Pancreas (tissue), 10 donors: ENCODE measurements at regions not wholly inside any gene's neighbourhood (a gene's known extent, or its start where the extent isn't known, plus 50 kb on each side); places are given as distances from the start of the nearest gene placed in this dataset.

Experiments used
- ATAC-seq, 4 donors: fragments of 200-7000 bp; cut with Tn5 transposase; one replicate each; pipeline versions ENCODE4 v1.8.0 to v1.9.1; 2020; ENCODE audit warnings: mild to moderate bottlenecking in 4 of 4, moderate library complexity in 4 of 4
- DNase-seq, 6 donors: peaks; one replicate each; pipeline ENCODE4 v3.0.0-alpha.2; 2020
- FAIRE-seq: peaks from 2 replicates; lab custom pipeline; 2012; peaks lifted over from hg19 to GRCh38; lab: Jason Lieb, UNC
- H3K27ac ChIP-seq, 4 donors: fragments of 200-600 bp; sonication (generic); 1 replicate in 3 of 4; 2 replicates in 1 of 4; pipeline versions ENCODE4 v1.5.0 to v1.8.0; 2020
- H3K27me3 ChIP-seq, 4 donors: fragments of 200-600 bp; one replicate each; pipeline ENCODE4 v1.8.0; 2021
- H3K36me3 ChIP-seq, 3 donors: fragments of 200-600 bp; sonication (generic) in 1 of 3; one replicate each; pipeline versions ENCODE4 v1.5.0 to v1.8.0; 2020 to 2021
- H3K4me1 ChIP-seq, 3 donors: fragments of 200-600 bp; one replicate each; pipeline ENCODE4 v1.8.0; 2021
- H3K4me3 ChIP-seq, 4 donors: fragments of 200-600 bp; sonication (generic) in 2 of 4; one replicate each; pipeline versions ENCODE4 v1.5.0 to v1.8.0; 2020 to 2021
- H3K9me3 ChIP-seq, 4 donors: fragments of 200-600 bp; one replicate each; pipeline ENCODE4 v1.8.0; 2021
- CTCF ChIP-seq, 4 donors: fragments of 200-600 bp; sonication (generic) in 3 of 4; IDR thresholded peaks; one replicate each; pipeline versions ENCODE4 v1.5.0 to v1.8.0; 2021; ENCODE audit warnings: antibody characterized with exemption in 4 of 4
- WGBS, 2 donors: extraction: QIAGEN DNeasy Blood & Tissue Kit; methylation state at CpG; one replicate each; pipeline ENCODE4 v1.1.7; 2013; 5-methylcytosine and 5-hydroxymethylcytosine counted together
- intact Hi-C, 3 donors: fragments of 100-400 bp; cut with DNase I; formaldehyde crosslinking; loops; one replicate each; pipeline versions ENCODE4 v1.11.1 to v1.14.2; 2022
- donor health status: healthy with polysubstance abuse.
- donor health status: DM: no; HTN: no; CAD: no; lungs with moderate emphysema.
- donor health status: DM: no; HTN: no; CAD: no.
- donor health status: control.
- donor health status: control.
- donor health status: Bipolar disorder and iron deficiency.
- donor health status: DM: yes; HTN: yes; CAD: no.
- donor health status: DM: no; HTN: no; CAD: no.
- donor health status: DM: no; HTN: no; CAD: no.
- donor health status: DM: yes; HTN: yes; CAD: no.

DNA sequence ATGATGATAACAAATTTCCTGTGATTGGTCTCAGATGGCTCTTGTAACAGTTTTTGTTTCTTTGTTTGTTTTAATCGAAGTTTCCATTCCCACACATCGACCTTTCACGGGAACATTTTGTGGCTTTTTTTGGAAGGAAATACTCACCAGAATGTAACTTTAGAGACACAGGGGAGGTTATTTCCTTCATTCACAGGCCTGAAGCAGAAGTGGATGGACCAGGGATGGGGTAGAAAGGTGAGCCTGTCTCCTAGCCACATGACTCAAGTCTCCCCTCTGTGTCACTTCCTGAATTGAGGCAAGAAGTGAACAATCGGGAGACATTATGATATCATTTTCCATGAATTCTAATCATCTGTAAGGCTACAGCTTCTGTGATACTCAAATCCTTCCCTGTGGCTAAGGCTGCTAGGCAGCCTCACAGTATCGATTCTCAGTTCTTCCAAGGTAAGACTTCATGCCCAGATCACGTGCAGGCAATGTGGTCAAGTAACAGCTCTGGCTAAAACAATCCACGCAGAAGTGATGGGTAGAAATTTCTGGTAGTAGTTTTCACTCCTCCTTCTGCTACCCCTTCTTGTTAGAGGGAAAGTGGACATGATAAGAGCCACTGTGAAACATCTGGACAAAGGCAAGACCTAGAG, 203.9 kb upstream of the NEBL start:
- H3K36me3 ChIP-seq: no peaks in the 10 kb centered on the region
- 51 to 64% methylated on average over 7 of the region's 7 CpGs for WGBS, 2 donors
- H3K9me3 ChIP-seq: no peaks in the 10 kb centered on the region
- peaks cover 0 to 6% (median 0%) of the 10 kb centered on the region in 3 donors for H3K4me1 ChIP-seq
- no peak overlapping the region for H3K27ac ChIP-seq
- no peak for TF ChIP-seq CTCF (IDR thresholded peaks at IDR 0.05)
- ATAC-seq: peak in 2 of 4 donors; percentile 26 to 52
- no peak for FAIRE-seq
- DNase-seq: no peak
- intact Hi-C loops: no loop called here
- no peak overlapping the region for H3K4me3 ChIP-seq
- H3K27me3 ChIP-seq: no peaks in the 10 kb centered on the region

- Histone ChIP-seq H3K27me3 (no peaks in the 10 kb centered on the region), H3K27ac (no peak overlapping the region), H3K9me3 (no peaks in the 10 kb centered on the region), H3K4me3 (no peak overlapping the region), H3K36me3 (no peaks in the 10 kb centered on the region), H3K4me1 (peaks cover 0 to 6% (median 0%) of the 10 kb centered on the region in 3 donors)
- no peak for TF ChIP-seq CTCF (IDR thresholded peaks at IDR 0.05)
- intact Hi-C loops: no loop called here
- no peak for FAIRE-seq
- no peak for DNase-seq
- ATAC-seq: peak in 2 of 4 donors; percentile 15 to 39
- WGBS, 2 donors: 84 to 85% methylated on average over 12 of the region's 12 CpGs
These were observed 203.1 kb upstream of the NEBL start for GRCh38 chr10:21100190-21100589.

DNA sequence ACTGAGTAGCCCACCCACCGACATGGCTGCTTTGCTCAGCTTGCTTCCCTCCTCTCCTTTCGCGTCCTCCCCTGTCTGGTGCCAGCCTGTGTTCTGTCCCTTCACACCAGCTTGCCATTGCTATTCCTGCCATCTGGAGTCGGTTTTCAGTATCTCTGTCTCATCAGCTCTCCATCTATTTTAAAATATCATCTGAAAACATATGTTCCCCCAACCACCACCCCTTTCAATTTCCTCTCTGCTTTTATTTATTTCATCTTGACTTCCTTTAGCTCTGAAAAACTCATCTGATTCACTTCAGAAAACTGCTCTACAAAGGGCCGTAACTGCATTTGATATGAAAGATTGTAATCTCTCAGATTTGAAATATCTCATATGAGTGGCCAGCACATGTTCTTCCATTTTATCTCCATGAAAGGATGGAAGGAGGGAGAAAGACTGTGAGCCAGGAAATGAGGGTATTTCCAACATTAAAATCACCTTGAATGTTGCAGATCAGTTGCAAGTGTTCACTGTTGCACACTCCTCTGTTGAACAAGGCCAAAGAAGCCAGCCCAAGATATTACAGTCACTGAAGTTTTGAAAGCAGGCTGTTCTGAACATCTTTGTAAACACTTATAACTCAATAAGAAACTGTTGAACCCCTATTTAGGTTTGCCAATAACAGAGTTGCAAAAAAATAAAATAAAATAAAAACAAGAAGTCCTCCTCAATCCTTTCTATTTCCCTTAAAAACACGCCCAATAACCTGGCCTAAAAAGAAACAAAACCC, 202.4 kb upstream of the NEBL start:
- intact Hi-C loops: no loop called here
- Histone ChIP-seq H3K27ac (no peak overlapping the region), H3K9me3 (no peaks in the 10 kb centered on the region), H3K4me3 (no peak overlapping the region), H3K27me3 (no peaks in the 10 kb centered on the region), H3K36me3 (no peaks in the 10 kb centered on the region), H3K4me1 (peaks cover 0 to 6% (median 0%) of the 10 kb centered on the region in 3 donors)
- ATAC-seq (no peak), DNase-seq (no peak), FAIRE-seq (no peak)
- WGBS, 2 donors: 88% methylated on average over 6 of the region's 6 CpGs
- no peak for TF ChIP-seq CTCF (IDR thresholded peaks at IDR 0.05)

DNA sequence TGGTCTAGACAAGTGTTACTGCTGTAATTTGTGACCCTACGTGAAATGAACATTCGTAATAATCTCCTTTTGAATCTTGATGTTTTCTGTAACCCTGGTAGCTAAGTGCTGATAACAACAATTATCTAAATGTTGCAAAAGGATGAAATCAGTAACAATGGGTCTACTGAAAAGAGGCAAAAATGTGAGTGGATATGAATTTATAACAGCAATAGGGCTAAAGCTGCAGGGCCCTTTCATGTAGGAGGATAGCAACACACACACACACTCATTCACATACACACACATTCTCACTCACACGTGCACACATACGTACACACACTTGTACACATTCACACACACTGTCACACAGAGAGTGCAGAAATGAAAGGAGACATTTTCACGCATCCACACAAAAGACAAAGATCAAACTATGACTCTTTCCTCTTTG, 200.8 kb upstream of the NEBL start:
- H3K9me3 ChIP-seq: no peaks in the 10 kb centered on the region
- FAIRE-seq: no peak
- peak overlapping the region in 1 of 4 donors; percentile 56 for H3K27ac ChIP-seq
- DNase-seq: no peak
- WGBS, 2 donors: 75 to 79% methylated on average over 5 of the region's 5 CpGs
- H3K4me1 ChIP-seq: peaks cover 0 to 11% (median 2%) of the 10 kb centered on the region in 3 donors
- ATAC-seq: no peak
- H3K27me3 ChIP-seq: no peaks in the 10 kb centered on the region
- H3K36me3 ChIP-seq: no peaks in the 10 kb centered on the region
- H3K4me3 ChIP-seq: no peak overlapping the region
- intact Hi-C loops: no loop called here
- TF ChIP-seq CTCF (IDR thresholded peaks at IDR 0.05): no peak
